ENCODE measurements at regions not wholly inside any gene's neighbourhood (a gene's known extent, or its start where the extent isn't known, plus 50 kb on each side); places are given as distances from the start of the nearest gene placed in this dataset.

DNA sequence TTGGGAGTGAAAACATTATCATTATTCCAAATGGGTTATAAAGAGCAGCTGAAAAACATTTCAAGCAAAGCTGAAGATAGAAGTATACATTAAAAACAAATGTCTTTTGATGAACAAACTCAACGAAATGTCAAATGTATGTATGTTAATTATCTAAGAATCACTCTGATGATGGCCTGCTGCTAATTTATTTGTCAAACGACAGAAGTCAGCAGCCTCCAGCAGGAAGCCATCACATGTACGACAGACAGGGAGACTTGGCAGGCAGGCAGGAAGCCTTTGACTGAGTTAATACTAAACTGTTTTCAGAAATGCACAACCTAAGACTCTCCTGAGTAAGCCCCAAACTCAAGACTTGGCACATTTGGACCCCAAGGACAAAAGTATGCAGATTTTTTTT, 491.1 kb downstream of the ZNF385D start:
- no peak for TF ChIP-seq POLR2A (IDR thresholded peaks at IDR 0.05)
- TF ChIP-seq, protein P1, sequence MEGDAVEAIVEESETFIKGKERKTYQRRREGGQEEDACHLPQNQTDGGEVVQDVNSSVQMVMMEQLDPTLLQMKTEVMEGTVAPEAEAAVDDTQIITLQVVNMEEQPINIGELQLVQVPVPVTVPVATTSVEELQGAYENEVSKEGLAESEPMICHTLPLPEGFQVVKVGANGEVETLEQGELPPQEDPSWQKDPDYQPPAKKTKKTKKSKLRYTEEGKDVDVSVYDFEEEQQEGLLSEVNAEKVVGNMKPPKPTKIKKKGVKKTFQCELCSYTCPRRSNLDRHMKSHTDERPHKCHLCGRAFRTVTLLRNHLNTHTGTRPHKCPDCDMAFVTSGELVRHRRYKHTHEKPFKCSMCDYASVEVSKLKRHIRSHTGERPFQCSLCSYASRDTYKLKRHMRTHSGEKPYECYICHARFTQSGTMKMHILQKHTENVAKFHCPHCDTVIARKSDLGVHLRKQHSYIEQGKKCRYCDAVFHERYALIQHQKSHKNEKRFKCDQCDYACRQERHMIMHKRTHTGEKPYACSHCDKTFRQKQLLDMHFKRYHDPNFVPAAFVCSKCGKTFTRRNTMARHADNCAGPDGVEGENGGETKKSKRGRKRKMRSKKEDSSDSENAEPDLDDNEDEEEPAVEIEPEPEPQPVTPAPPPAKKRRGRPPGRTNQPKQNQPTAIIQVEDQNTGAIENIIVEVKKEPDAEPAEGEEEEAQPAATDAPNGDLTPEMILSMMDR (IDR thresholded peaks at IDR 0.05): no peak
- H3K4me3 ChIP-seq (replicated peaks in 1 of 3): no peak overlapping the region
- whole genome bisulfite sequencing, 2 donors: 57 to 59% methylated on average over 3 of the region's 3 CpGs
- H3K4me1 ChIP-seq: no peaks in the 10 kb centered on the region
- H3K27ac ChIP-seq: no peak overlapping the region
- no peaks in the 10 kb centered on the region for H3K27me3 ChIP-seq
- no peak for DNase-seq
- intact Hi-C loops (cut with DNase I): no loop called here
- no peaks in the 10 kb centered on the region for H3K36me3 ChIP-seq
- H3K9me3 ChIP-seq: no peaks in the 10 kb centered on the region

DNA sequence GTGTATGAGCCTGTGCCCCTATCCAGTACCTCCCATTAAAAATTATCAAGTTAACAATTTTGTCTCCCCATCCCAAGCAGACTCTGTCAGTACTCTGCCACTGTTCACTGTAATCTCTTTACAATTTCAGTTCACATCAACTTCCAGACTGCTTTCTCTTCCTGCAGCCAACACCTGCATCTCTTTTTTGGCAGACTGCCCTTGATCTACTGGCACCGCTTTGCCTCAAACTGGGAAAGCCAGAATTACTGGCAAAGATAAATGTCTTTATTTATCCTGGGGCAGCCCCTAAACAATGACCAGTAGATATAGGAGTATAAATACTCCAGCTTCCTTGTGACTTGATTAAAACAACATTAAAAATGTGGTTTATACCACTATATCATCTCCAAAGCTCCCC, 494.1 kb downstream of the ZNF385D start:
- DNase-seq: peak; percentile 35 to 51
- H3K4me1 ChIP-seq: no peaks in the 10 kb centered on the region
- no peaks in the 10 kb centered on the region for H3K36me3 ChIP-seq
- no peaks in the 10 kb centered on the region for H3K9me3 ChIP-seq
- TF ChIP-seq, protein P1 (IDR thresholded peaks at IDR 0.05): no peak
- TF ChIP-seq POLR2A (IDR thresholded peaks at IDR 0.05): no peak
- 10 to 12% methylated on average over 1 of the region's 1 CpG for WGBS, 2 donors
- H3K27ac ChIP-seq: no peak overlapping the region
- H3K4me3 ChIP-seq (replicated peaks in 1 of 3): no peak overlapping the region
- intact Hi-C loops (cut with DNase I): no loop called here
- H3K27me3 ChIP-seq: no peaks in the 10 kb centered on the region

DNA sequence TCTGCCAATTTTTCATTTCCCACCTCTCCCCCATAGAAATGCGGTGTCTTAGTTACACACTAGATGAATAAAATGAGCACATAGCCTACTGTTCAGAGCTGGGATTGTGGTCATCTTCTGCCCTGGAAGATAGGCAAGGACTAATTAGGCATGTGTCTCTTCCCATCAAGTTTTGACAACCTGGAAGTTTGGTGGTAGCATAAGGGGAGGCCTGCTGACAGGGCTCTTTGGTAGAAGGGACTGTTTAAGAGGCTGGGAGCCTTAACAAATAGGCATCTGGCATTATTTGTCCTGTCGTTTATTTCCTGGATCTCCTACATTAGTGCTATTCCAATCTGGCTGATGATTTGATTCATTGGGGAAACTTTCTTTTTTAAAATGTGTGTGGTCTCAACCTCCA, 512.3 kb downstream of the ZNF385D start:
- H3K36me3 ChIP-seq: no peaks in the 10 kb centered on the region
- H3K27me3 ChIP-seq: no peaks in the 10 kb centered on the region
- peaks cover 0 to 6% of the 10 kb centered on the region in 2 donors for H3K4me1 ChIP-seq
- no peak overlapping the region for H3K27ac ChIP-seq
- DNase-seq: no peak
- H3K4me3 ChIP-seq (replicated peaks in 1 of 3): no peak overlapping the region
- intact Hi-C loops (cut with DNase I): no loop called here
- TF ChIP-seq, protein P1 (IDR thresholded peaks at IDR 0.05): no peak
- TF ChIP-seq POLR2A (IDR thresholded peaks at IDR 0.05): no peak
- WGBS, 2 donors: 71 to 77% methylated on average over 2 of the region's 2 CpGs
- H3K9me3 ChIP-seq: no peaks in the 10 kb centered on the region

DNA sequence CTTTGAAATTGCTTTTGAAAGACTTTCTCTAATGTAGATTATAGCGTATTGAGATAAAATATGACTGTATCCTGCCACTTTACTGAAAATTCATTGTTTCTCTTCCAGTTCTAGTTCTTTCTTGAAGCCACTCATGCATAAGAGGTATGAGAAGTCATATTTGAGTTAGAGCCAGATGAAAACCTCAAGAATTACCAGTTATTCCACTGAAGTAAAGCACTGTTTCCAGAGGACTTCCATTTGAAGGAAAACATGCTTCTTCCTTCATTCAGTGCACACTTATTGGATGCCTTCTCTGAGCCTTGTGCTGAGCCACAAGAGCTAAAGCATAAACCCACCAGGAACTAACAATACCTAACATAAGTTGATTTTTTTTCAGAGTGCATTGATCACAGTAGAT, 513.4 kb downstream of the ZNF385D start:
- Histone ChIP-seq H3K36me3 (no peaks in the 10 kb centered on the region), H3K27me3 (no peaks in the 10 kb centered on the region), H3K27ac (peak overlapping the region in 1 of 3 donors; percentile 29), H3K4me3 (replicated peaks in 1 of 3) (no peak overlapping the region), H3K9me3 (no peaks in the 10 kb centered on the region), H3K4me1 (peaks cover 0 to 6% of the 10 kb centered on the region in 2 donors)
- intact Hi-C loops (cut with DNase I): no loop called here
- no peak for DNase-seq
- no peak for TF ChIP-seq POLR2A (IDR thresholded peaks at IDR 0.05)
- TF ChIP-seq, protein P1 (IDR thresholded peaks at IDR 0.05): no peak
- 74 to 94% methylated on average over 1 of the region's 1 CpG for WGBS, 2 donors

DNA sequence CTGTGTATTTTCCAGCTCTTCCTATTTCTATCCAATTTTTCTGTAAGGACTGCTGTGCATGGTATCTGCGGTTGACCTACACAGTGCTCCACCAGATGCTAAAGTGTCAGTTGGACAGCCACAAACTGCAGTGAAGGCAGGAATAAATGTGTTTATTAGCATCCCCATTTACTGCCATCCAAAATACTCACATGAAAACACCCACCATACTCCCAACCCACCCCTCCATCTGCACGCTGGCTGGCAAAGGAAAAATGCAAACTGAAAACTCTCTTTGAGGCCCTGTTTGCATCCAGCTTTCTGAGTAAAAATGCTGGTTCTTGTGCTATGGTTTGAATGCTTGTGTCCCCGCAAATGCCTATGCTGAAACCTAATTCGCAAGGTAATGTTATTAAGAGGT, 515.5 kb downstream of the ZNF385D start:
- TF ChIP-seq POLR2A (IDR thresholded peaks at IDR 0.05): no peak
- TF ChIP-seq, protein P1 (IDR thresholded peaks at IDR 0.05): no peak
- Histone ChIP-seq H3K27ac (no peak overlapping the region), H3K36me3 (no peaks in the 10 kb centered on the region), H3K4me3 (replicated peaks in 1 of 3) (no peak overlapping the region), H3K4me1 (peaks cover 0 to 6% of the 10 kb centered on the region in 2 donors), H3K27me3 (no peaks in the 10 kb centered on the region), H3K9me3 (no peaks in the 10 kb centered on the region)
- DNase-seq: no peak
- intact Hi-C loops (cut with DNase I): no loop called here
- WGBS, 2 donors: 85 to 86% methylated on average over 4 of the region's 4 CpGs

Measured in thyroid gland (tissue), 4 donors.